Activated CD4-positive, alpha-beta memory T cell treated with anti-CD3 and anti-CD28 coated beads for 36 hours (primary cell): ENCODE measurements at regions not wholly inside any gene's neighbourhood (a gene's known extent, or its start where the extent isn't known, plus 50 kb on each side); places are given as distances from the start of the nearest gene placed in this dataset.
"Not testable (repeated sequence)": the region's sequence is repeated elsewhere in the genome, so short reads cannot be mapped to it uniquely, and the experiment has no call there.

Experiments
- CTCF ChIA-PET: fragments of 350-600 bp; sonication (Branson Sonifier 250); formaldehyde crosslinking; loops from one replicate; lab custom pipeline; 2021; ENCODE audit warnings: antibody characterized with exemption, inconsistent platforms; lab: Charles Lee
- POLR2A ChIA-PET: fragments of 350-600 bp; sonication (Branson Sonifier 250); formaldehyde crosslinking; loops from one replicate; lab custom pipeline; 2021; ENCODE audit warnings: antibody characterized with exemption; lab: Charles Lee
- DNase-seq: peaks from one replicate; pipeline ENCODE4 v3.0.0-alpha.2; 2020
- H3K27ac Mint-ChIP-seq: one replicate; pipeline ENCODE4 v1.8.0; 2021; ENCODE audit warnings: mixed read lengths
- H3K27me3 Mint-ChIP-seq: one replicate; pipeline ENCODE4 v1.8.0; 2021; ENCODE audit warnings: mixed read lengths
- H3K36me3 Mint-ChIP-seq: one replicate; pipeline ENCODE4 v1.8.0; 2021; ENCODE audit warnings: mixed read lengths
- H3K4me1 Mint-ChIP-seq: one replicate; pipeline ENCODE4 v1.8.0; 2021; ENCODE audit warnings: low read depth, mixed read lengths
- H3K4me3 Mint-ChIP-seq: one replicate; pipeline ENCODE4 v1.8.0; 2021; ENCODE audit warnings: mild to moderate bottlenecking, mixed read lengths
- H3K9me3 Mint-ChIP-seq: one replicate; pipeline ENCODE4 v1.8.0; 2021; ENCODE audit warnings: mixed read lengths
- intact Hi-C: fragments of 100-400 bp; cut with micrococcal nuclease; formaldehyde crosslinking; loops from one replicate; pipeline ENCODE4 v1.15.1; 2023

DNA sequence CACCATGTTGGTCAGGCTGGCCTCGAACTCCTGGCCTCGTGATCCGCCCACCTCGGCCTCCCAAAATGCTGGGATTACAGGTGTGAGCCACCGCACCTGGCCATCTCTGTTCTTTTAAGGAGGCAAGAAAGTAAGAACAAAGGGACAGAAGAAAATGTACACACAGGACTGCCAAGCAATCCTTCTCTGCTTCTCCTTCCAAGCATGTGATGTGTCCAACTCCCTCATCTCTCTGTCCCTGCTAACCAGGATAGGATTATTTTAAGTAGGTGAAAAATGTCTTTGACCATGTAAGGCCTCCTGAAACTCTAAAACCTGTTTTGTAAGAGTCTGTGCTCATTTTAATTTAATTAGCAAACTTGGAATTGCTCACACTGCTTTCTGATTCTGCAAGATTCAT is 89.3 kb upstream of the ATL2 start:
- Mint-ChIP-seq H3K4me1 (peaks cover 9% of the 10 kb centered on the region), H3K27ac (no peak overlapping the region), H3K36me3 (no peaks in the 10 kb centered on the region), H3K27me3 (peaks cover 8% of the 10 kb centered on the region), H3K4me3 (no peak overlapping the region), H3K9me3 (no peaks in the 10 kb centered on the region)
- ChIA-PET POLR2A (no interaction called here), CTCF (interaction anchor here (1.0 to 2.4 kb wide), 4 partner anchors 8 to 149 kb away, joined by 3 to 15 read pairs (median 8); no protein-coding TSS in a partner anchor)
- no peak for DNase-seq
- intact Hi-C loops = no loop called here

DNA sequence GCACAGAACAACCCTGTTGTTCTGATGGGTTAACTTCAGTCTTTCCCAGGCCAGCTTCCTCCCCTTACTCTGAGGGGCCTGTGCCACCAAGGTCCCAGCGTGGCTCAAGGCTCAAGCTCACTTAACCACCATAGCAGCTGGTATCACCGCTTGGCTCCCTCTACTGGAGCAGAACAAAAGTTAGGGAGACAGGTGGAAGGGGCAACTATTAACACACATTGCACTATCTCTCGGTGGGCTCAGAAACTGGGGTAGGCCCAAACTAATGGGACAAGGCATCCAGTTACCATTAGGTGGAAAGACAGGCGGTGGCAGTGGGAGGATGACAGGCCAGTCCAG is 88.7 kb upstream of the ATL2 start:
- Mint-ChIP-seq H3K27me3 (peaks cover 6% of the 10 kb centered on the region), H3K27ac (no peak overlapping the region), H3K9me3 (no peaks in the 10 kb centered on the region), H3K36me3 (no peaks in the 10 kb centered on the region), H3K4me1 (peaks cover 9% of the 10 kb centered on the region), H3K4me3 (no peak overlapping the region)
- DNase-seq = peak; percentile 23
- intact Hi-C loops = loop anchor here (1.0 kb wide), 1 partner anchor 149 kb away; no protein-coding TSS in a partner anchor
- ChIA-PET POLR2A (interaction anchor here (0.6 kb wide), 1 partner anchor 102 kb away, joined by 5 read pairs; no protein-coding TSS in a partner anchor), CTCF (interaction anchor here (1.0 to 2.4 kb wide), 5 partner anchors 9 to 149 kb away, joined by 3 to 15 read pairs (median 3); no protein-coding TSS in a partner anchor)

DNA sequence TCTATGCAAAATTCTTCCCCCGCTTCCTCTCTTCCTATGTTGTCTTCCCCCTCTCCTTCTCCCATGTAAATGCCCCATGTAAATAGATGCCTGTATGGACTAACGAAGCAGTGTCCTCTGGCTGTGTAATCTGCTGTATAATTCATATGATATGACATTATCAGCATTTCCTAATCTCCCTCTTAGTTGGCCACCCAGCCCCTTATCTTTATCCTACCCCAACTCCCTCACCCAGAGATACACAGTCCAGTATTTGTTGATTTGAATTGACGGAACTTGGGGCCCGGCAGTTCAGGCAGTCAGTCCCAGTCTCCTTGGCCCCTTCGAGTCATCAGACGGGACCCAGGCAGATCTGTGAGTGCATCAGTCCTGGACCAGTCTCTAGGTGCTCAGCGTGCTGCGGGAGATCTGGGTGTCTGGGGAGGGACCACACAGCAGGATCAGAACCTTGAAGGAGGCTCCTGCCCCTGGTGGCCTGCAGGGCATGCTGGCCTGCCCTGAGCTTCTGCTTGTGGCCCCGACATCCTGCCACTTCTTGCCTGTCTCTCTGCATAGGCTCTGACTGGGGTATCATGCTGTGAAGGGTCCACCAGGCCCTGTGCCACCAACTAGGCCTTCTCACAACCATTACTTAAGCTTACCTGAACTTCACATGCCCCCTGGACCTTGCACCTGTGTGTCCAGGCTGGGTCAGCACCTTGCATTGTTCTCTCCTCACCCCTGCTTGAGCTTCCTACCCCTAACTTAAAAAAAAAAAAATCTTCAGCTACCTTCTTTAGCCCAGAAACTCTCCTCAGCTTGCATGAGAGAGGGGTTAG is 88.1 kb upstream of the ATL2 start:
- Mint-ChIP-seq H3K4me3 (no peak overlapping the region), H3K4me1 (peaks cover 9% of the 10 kb centered on the region), H3K27ac (no peak overlapping the region), H3K36me3 (no peaks in the 10 kb centered on the region), H3K27me3 (peaks cover 6% of the 10 kb centered on the region), H3K9me3 (no peaks in the 10 kb centered on the region)
- intact Hi-C loops = loop anchor here (1.0 to 5.0 kb wide), 2 partner anchors 42 to 149 kb away; no protein-coding TSS in a partner anchor
- ChIA-PET CTCF (interaction anchor here (1.0 to 2.4 kb wide), 5 partner anchors 10 to 148 kb away, joined by 3 to 15 read pairs (median 3); no protein-coding TSS in a partner anchor), POLR2A (interaction anchor here (0.6 kb wide), 1 partner anchor 102 kb away, joined by 5 read pairs; no protein-coding TSS in a partner anchor)
- DNase-seq = no peak

DNA sequence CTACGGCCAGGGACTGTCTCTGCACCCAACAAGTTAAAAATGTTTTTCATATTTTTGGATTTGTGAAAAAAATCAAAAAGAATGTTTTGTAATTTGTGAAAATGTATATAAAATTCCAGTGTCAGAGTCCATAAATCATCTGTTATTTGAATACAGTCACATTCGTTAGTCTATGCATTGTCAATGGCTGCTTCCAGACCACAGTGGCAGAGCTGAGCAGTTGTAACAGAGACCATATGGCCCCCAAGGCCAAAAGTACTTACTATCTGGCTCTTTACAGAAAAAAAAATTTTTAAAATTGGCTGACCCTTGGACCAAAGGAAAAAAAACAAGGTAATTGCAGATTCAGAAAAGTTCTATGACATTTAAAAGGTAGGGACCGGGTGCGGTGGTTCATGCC is 86.7 kb upstream of the ATL2 start:
- ChIA-PET CTCF (no interaction called here), POLR2A (interaction anchor here (2.0 kb wide), 1 partner anchor 11 kb away, joined by 14 read pairs; no protein-coding TSS in a partner anchor)
- Mint-ChIP-seq H3K4me3 (no peak overlapping the region), H3K27me3 (peaks cover 4% of the 10 kb centered on the region), H3K9me3 (no peaks in the 10 kb centered on the region), H3K36me3 (no peaks in the 10 kb centered on the region), H3K4me1 (peaks cover 9% of the 10 kb centered on the region), H3K27ac (no peak overlapping the region)
- intact Hi-C loops = loop anchor here (2.0 to 5.0 kb wide), 2 partner anchors 44 to 69 kb away; no protein-coding TSS in a partner anchor
- no peak for DNase-seq

DNA sequence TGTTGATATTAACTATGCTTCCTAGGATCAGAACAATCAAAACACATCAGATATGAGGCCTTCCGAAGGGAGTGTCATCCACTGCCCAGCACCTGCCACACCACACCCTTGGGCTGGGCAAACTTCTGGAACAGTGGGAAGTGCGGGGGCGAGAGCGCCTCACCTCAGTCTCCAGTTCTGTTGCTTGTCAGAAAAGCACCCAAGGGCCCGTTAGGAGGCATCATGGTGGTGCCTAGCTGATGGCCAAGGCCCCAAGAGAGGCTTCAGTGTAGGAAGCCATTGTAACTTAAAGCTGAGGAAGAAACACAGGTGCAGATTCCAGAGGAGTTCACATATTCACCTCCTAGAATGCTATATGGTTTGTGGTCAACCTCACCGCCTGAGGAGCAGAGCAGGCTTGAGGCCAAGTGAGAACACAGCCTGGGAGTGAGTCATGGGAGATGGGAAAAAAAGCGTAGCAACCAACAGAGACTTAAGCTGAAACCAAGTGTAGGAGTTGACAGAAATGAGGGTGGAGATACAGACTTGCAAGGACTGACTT is 85.1 kb upstream of the ATL2 start:
- peaks cover 9% of the 10 kb centered on the region for H3K4me1 Mint-ChIP-seq
- no peaks in the 10 kb centered on the region for H3K36me3 Mint-ChIP-seq
- DNase-seq = peak; percentile 80
- no peak overlapping the region for H3K27ac Mint-ChIP-seq
- H3K27me3 Mint-ChIP-seq = peaks cover 11% of the 10 kb centered on the region
- CTCF ChIA-PET = interaction anchor here (1.0 to 1.4 kb wide), 3 partner anchors 46 to 386 kb away, joined by 4 to 6 read pairs (median 4); partner anchors contain the start of gene CYP1B1
- intact Hi-C loops = loop anchor here (1.0 to 5.0 kb wide), 5 partner anchors 12 to 147 kb away; partner anchors contain the start of gene ATL2
- H3K4me3 Mint-ChIP-seq = no peak overlapping the region
- no peaks in the 10 kb centered on the region for H3K9me3 Mint-ChIP-seq
- POLR2A ChIA-PET = interaction anchor here (0.5 to 2.0 kb wide), 3 partner anchors 12 to 97 kb away, joined by 3 to 14 read pairs (median 3); partner anchors contain the start of gene ATL2

DNA sequence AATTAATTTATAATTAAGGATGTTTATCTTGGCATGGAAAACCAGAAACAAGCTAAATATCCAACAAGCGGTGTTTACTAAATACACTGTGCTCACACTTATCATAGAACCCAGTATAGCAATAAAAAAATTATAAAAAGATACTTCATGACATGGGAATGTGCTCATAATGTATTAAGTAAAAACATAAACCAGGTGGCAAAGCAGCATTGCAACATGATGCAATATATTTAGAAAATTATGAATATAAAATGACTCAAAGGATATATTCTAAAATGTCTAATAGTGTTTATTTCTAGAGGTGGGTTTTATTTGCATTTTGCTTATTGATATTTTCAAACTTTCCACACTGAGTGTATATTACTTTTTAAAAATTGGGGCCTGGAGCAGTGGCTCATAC is 84.4 kb upstream of the ATL2 start:
- POLR2A ChIA-PET = interaction anchor here (2.0 kb wide), 1 partner anchor 13 kb away, joined by 14 read pairs; no protein-coding TSS in a partner anchor
- no peak overlapping the region for H3K27ac Mint-ChIP-seq
- H3K36me3 Mint-ChIP-seq = no peaks in the 10 kb centered on the region
- H3K4me1 Mint-ChIP-seq = peaks cover 9% of the 10 kb centered on the region
- H3K27me3 Mint-ChIP-seq = peaks cover 12% of the 10 kb centered on the region
- H3K4me3 Mint-ChIP-seq = no peak overlapping the region
- intact Hi-C loops = loop anchor here (5.0 kb wide), 1 partner anchor 46 kb away; no protein-coding TSS in a partner anchor
- H3K9me3 Mint-ChIP-seq = no peaks in the 10 kb centered on the region
- CTCF ChIA-PET = interaction anchor here (1.4 kb wide), 2 partner anchors 47 kb away, joined by 5 to 6 read pairs; no protein-coding TSS in a partner anchor
- DNase-seq = no peak

DNA sequence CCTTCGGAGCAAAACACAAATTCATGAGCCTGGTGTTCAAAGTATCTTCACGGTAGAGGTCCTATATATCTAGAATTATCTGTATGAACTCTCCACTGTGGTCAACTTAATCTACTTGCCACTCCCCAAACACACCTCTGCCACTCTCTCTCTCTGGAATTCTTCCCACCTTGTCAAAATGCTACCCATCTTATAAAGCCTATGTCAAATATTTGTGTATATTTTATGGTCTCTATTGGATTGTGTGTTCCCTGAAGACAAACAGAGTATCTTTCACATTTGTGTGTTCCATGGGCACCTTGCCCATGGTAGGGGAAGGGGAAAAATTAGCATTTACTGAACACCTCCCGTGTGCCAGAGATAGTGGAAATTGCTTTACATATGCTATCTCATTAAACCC is 83.2 kb upstream of the ATL2 start:
- ChIA-PET POLR2A (no interaction called here), CTCF (interaction anchor here (1.4 kb wide), 1 partner anchor 48 kb away, joined by 5 read pairs; no protein-coding TSS in a partner anchor)
- Mint-ChIP-seq H3K4me3 (no peak overlapping the region), H3K27ac (no peak overlapping the region), H3K4me1 (peaks cover 9% of the 10 kb centered on the region), H3K36me3 (no peaks in the 10 kb centered on the region), H3K9me3 (no peaks in the 10 kb centered on the region), H3K27me3 (peaks cover 12% of the 10 kb centered on the region)
- intact Hi-C loops = loop anchor here (5.0 kb wide), 1 partner anchor 47 kb away; no protein-coding TSS in a partner anchor
- DNase-seq = no peak

DNA sequence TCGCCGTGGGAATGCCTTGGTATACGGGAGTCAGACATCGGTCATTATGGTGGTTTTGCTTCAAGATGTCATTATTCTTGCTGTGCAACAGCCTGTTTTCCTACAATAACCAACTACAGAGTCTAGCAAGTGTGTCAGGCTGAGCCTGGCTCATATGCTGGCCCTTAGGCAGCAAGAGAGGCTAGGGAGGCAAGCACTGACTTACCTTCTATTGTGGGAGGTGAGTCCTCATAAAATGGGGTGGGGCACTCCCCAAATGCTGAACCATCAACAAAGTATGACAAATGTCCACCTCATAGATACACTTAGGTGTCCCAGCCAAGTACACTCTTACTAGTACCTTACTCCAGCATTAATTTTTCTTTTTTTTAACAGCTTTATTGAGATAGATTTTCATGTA is 77.0 kb upstream of the ATL2 start:
- H3K36me3 Mint-ChIP-seq = no peaks in the 10 kb centered on the region
- H3K4me3 Mint-ChIP-seq = no peak overlapping the region
- ChIA-PET CTCF (no interaction called here), POLR2A (no interaction called here)
- no peaks in the 10 kb centered on the region for H3K4me1 Mint-ChIP-seq
- peaks cover 12% of the 10 kb centered on the region for H3K27me3 Mint-ChIP-seq
- H3K9me3 Mint-ChIP-seq = no peaks in the 10 kb centered on the region
- intact Hi-C loops = no loop called here
- no peak for DNase-seq
- no peak overlapping the region for H3K27ac Mint-ChIP-seq

DNA sequence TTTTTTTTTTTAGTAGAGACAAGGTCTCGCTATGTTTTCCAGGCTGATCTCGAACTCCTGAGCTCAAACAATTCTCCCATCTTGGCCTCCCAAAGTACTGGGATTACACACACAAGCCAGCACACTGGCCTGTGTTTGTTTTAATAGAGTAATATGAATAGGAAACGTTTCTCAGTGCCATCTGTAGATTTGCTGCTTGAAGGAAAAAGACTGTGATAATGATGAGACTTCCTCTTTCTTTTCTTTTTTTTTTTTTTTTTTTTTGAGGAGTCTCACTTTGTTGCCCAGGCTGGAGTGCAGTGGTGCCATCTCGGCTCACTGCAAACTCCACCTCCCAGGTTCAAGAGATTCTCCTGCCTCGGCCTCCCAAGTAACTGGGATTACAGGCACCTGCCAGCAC is 74.7 kb upstream of the ATL2 start:
- POLR2A ChIA-PET = interaction anchor here (0.6 kb wide), 1 partner anchor 23 kb away, joined by 3 read pairs; no protein-coding TSS in a partner anchor

DNA sequence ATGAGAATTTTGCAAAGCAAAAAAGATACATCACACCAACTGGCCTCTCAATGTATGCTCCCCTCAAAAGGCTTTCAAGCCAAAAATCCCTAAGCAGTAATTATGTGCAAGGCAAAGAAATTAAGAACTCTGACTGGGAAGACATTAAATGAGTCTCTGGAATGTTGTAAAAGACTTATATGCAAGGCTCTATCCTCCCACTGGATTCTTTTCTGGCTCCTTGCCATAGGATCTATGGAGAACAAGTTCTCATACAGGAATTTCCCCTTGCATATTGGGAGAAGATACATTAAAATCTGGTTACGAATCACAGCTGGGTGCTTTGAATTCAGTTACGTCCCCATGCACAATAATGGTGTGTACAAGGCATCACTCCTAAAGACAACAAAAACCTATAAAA is 73.4 kb upstream of the ATL2 start:
- Mint-ChIP-seq H3K27me3 (no peaks in the 10 kb centered on the region), H3K4me1 (no peaks in the 10 kb centered on the region), H3K36me3 (no peaks in the 10 kb centered on the region), H3K4me3 (no peak overlapping the region), H3K27ac (no peak overlapping the region), H3K9me3 (no peaks in the 10 kb centered on the region)
- ChIA-PET CTCF (no interaction called here), POLR2A (no interaction called here)
- intact Hi-C loops = no loop called here
- no peak for DNase-seq

More for the DNA sequence above, 74.7 kb upstream of the ATL2 start:
- CTCF ChIA-PET, intact Hi-C loops, H3K27me3 Mint-ChIP-seq, H3K9me3 Mint-ChIP-seq, H3K36me3 Mint-ChIP-seq, H3K4me1 Mint-ChIP-seq, H3K4me3 Mint-ChIP-seq, H3K27ac Mint-ChIP-seq, DNase-seq: not testable (repeated sequence)

DNA sequence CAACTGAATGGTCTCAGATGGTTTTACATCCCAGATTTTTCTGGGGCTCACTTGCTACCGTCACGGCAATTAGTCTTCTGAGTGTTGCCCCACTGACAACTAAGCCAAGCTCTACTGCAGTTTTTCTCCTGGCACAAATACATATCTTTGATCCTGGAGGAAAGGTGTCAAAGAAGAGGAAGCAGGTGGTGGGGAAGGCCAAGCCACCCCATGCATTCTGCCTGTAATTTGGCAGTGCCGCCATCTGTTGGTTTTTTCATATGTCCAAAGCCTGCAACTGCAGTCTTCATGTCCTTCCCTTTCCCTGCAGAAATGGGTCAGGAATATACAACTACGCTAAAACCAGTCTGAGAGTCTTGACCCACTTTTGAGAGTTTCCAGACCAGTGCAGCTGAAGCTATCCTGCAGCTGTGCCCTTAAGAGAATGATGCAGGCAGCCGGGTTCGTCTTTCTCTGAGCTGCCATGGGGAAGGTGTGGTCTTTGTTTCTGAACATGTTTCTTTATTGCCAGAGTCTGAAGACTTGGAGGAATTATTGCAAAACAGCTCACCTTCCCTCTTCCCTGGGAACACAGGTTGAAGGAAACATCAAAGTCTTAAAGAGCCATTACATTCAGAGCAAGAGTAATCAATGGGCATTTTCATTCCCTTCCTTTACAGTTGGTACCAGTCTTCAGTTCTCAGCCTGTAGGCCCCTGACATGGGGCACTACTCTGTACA is 71.8 kb upstream of the ATL2 start:
- intact Hi-C loops = no loop called here
- POLR2A ChIA-PET = no interaction called here
- no peak overlapping the region for H3K4me3 Mint-ChIP-seq

More for the DNA sequence above, 71.8 kb upstream of the ATL2 start:
- Mint-ChIP-seq H3K27ac (no peak overlapping the region), H3K9me3 (no peaks in the 10 kb centered on the region), H3K4me1 (no peaks in the 10 kb centered on the region), H3K36me3 (no peaks in the 10 kb centered on the region), H3K27me3 (no peaks in the 10 kb centered on the region)
- DNase-seq = no peak
- CTCF ChIA-PET = interaction anchor here (1.1 to 1.5 kb wide), 2 partner anchors 59 to 73 kb away, joined by 4 to 5 read pairs; no protein-coding TSS in a partner anchor
